Panc1 (cell line): ENCODE measurements at regions not wholly inside any gene's neighbourhood (a gene's known extent, or its start where the extent isn't known, plus 50 kb on each side); places are given as distances from the start of the nearest gene placed in this dataset.

ENCODE experiments used
- ATAC-seq: fragments of 200-7000 bp; cut with Tn5 transposase; 2 replicates; pipeline ENCODE4 v1.9.1; 2020; ENCODE audit warnings: mild to moderate bottlenecking, moderate library complexity
- BruUV-seq: library from RNA; stranded (reverse); fragments of 400-500 nt; replicated peaks from 2 replicates; lab custom pipeline; 2021; lab: Mats Ljungman, UMichigan
- CTCF ChIA-PET: fragments of 300-600 bp; sonication (Branson Sonifier 250); formaldehyde crosslinking; loops from one replicate; lab custom pipeline; 2022; ENCODE audit warnings: antibody characterized with exemption; lab: Charles Lee
- POLR2A ChIA-PET: fragments of 300-600 bp; sonication (Branson Sonifier 250); formaldehyde crosslinking; loops from one replicate; lab custom pipeline; 2022; ENCODE audit warnings: antibody characterized with exemption; lab: Charles Lee
- DNase-seq: peaks from one replicate; pipeline ENCODE4 v3.0.0-alpha.2; 2010; ENCODE audit warnings: low read depth, low spot score
- H3K27ac ChIP-seq: 2 replicates; pipeline ENCODE4 v1.5.1; 2011; ENCODE audit warnings: mild to moderate bottlenecking, low read length, inconsistent platforms
- H3K27me3 ChIP-seq: fragments of 200-500 bp; sonication (Bioruptor generic); 2 replicates; pipeline ENCODE4 v1.6.0; 2014; ENCODE audit warnings: low read length, inconsistent platforms; ENCODE audit not compliant: control insufficient read depth, insufficient read depth
- H3K36me3 ChIP-seq: fragments of 200-500 bp; sonication (Bioruptor generic); 2 replicates; pipeline ENCODE4 v1.5.1; 2014; ENCODE audit warnings: inconsistent platforms, mild to moderate bottlenecking, low read length, moderate library complexity; ENCODE audit not compliant: control insufficient read depth, insufficient read depth
- H3K4me1 ChIP-seq: 2 replicates; pipeline ENCODE4 v1.5.1; 2011; ENCODE audit warnings: inconsistent platforms, mild to moderate bottlenecking, low read length, moderate library complexity; ENCODE audit not compliant: control insufficient read depth, insufficient read depth
- H3K4me3 ChIP-seq, 2 experiments: 2 replicates each; pipeline ENCODE4 v1.5.1; 2011 to 2012; ENCODE audit warnings: low read depth in 2 of 2, low read length in 2 of 2, mild to moderate bottlenecking in 2 of 2, inconsistent platforms in 1 of 2, moderate library complexity in 1 of 2
- H3K9me3 ChIP-seq: fragments of 200-500 bp; sonication (Bioruptor generic); 2 replicates; pipeline ENCODE4 v1.5.1; 2014; ENCODE audit warnings: low read depth, mild to moderate bottlenecking, inconsistent platforms, low read length, moderate library complexity; ENCODE audit not compliant: control insufficient read depth, insufficient read depth
- CTCF ChIP-seq: fragments of 450-650 bp; IDR thresholded peaks from 2 replicates; pipeline ENCODE4 v1.5.1; 2017; ENCODE audit warnings: mild to moderate bottlenecking
- POLR2AphosphoS5 ChIP-seq: IDR thresholded peaks from 2 replicates; pipeline ENCODE4 v1.6.1; 2012; ENCODE audit warnings: mild to moderate bottlenecking, low read depth, low read length, moderate library complexity
- SIN3A ChIP-seq: IDR thresholded peaks from 2 replicates; pipeline ENCODE4 v1.6.1; 2012; ENCODE audit warnings: low read depth, mild to moderate bottlenecking, low read length, moderate library complexity, borderline replicate concordance; ENCODE audit not compliant: insufficient read depth
- TCF7L2 ChIP-seq: IDR thresholded peaks from 2 replicates; pipeline ENCODE4 v1.6.1; 2011; ENCODE audit warnings: mild to moderate bottlenecking, low read depth, low read length, inconsistent platforms
- in situ Hi-C: cut with HindIII; loops from 2 replicates; pipeline ENCODE4 v1.10.0; 2016; ENCODE audit warnings: low sequenced_read_pairs, low pct_unique_long_range_greater_than_20kb
- intact Hi-C: fragments of 100-400 bp; cut with micrococcal nuclease; formaldehyde crosslinking; loops from one replicate; pipeline ENCODE4 v1.10.0; 2022; ENCODE audit not compliant: unreplicated experiment
- TF ChIP-seq, protein P1 (sequence below), 2 experiments: IDR thresholded peaks; 2 replicates each; pipeline ENCODE4 v1.6.1; 2011 to 2012; ENCODE audit warnings: low read depth in 2 of 2, control low read depth in 1 of 2, low read length in 1 of 2, mild to moderate bottlenecking in 1 of 2, moderate library complexity in 1 of 2; ENCODE audit not compliant: insufficient read depth in 1 of 2

- intact Hi-C loops = loop anchor here (5.0 to 10.0 kb wide), 4 partner anchors 317 to 1575 kb away; no protein-coding TSS in a partner anchor
- H3K27ac ChIP-seq = no peak overlapping the region
- CTCF ChIA-PET = no interaction called here
These were observed 273.6 kb upstream of the NCKAP5 start for GRCh38 chr2:133841900-133842299.

GRCh38 chr2:133842446-133842845 lies 274.2 kb upstream of the NCKAP5 start:
- in situ Hi-C loops = no loop called here
- Histone ChIP-seq H3K36me3 (no peaks in the 10 kb centered on the region), H3K27me3 (no peaks in the 10 kb centered on the region), H3K27ac (no peak overlapping the region), H3K4me1 (no peaks in the 10 kb centered on the region), H3K4me3 (no peak overlapping the region), H3K9me3 (no peaks in the 10 kb centered on the region)
- BruUV-seq = no TSS peak
- no peak for ATAC-seq
- TF ChIP-seq POLR2AphosphoS5 (no peak), SIN3A (no peak)
- TF ChIP-seq, protein P1, sequence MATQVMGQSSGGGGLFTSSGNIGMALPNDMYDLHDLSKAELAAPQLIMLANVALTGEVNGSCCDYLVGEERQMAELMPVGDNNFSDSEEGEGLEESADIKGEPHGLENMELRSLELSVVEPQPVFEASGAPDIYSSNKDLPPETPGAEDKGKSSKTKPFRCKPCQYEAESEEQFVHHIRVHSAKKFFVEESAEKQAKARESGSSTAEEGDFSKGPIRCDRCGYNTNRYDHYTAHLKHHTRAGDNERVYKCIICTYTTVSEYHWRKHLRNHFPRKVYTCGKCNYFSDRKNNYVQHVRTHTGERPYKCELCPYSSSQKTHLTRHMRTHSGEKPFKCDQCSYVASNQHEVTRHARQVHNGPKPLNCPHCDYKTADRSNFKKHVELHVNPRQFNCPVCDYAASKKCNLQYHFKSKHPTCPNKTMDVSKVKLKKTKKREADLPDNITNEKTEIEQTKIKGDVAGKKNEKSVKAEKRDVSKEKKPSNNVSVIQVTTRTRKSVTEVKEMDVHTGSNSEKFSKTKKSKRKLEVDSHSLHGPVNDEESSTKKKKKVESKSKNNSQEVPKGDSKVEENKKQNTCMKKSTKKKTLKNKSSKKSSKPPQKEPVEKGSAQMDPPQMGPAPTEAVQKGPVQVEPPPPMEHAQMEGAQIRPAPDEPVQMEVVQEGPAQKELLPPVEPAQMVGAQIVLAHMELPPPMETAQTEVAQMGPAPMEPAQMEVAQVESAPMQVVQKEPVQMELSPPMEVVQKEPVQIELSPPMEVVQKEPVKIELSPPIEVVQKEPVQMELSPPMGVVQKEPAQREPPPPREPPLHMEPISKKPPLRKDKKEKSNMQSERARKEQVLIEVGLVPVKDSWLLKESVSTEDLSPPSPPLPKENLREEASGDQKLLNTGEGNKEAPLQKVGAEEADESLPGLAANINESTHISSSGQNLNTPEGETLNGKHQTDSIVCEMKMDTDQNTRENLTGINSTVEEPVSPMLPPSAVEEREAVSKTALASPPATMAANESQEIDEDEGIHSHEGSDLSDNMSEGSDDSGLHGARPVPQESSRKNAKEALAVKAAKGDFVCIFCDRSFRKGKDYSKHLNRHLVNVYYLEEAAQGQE (IDR thresholded peaks at IDR 0.05; ENCODE audit: insufficient read depth in 1 of 2, low read depth in 2 of 2, low read length in 1 of 2) = no peak
- ChIA-PET POLR2A (no interaction called here), CTCF (no interaction called here)
- intact Hi-C loops = loop anchor here (5.0 to 10.0 kb wide), 4 partner anchors 318 to 1575 kb away; no protein-coding TSS in a partner anchor
- no peak for DNase-seq

More at GRCh38 chr2:133841900-133842299, 273.6 kb upstream of the NCKAP5 start:
- no peaks in the 10 kb centered on the region for H3K27me3 ChIP-seq
- H3K4me1 ChIP-seq = no peaks in the 10 kb centered on the region
- no TSS peak for BruUV-seq
- H3K9me3 ChIP-seq = no peaks in the 10 kb centered on the region
- POLR2A ChIA-PET = no interaction called here
- DNase-seq = no peak
- TF ChIP-seq SIN3A (no peak), CTCF (no peak), TCF7L2 (no peak)
- TF ChIP-seq, protein P1 (IDR thresholded peaks at IDR 0.05; ENCODE audit: insufficient read depth in 1 of 2, low read depth in 2 of 2, low read length in 1 of 2) = no peak
- in situ Hi-C loops = no loop called here
- no peak for ATAC-seq
- H3K4me3 ChIP-seq = no peak overlapping the region
- no peaks in the 10 kb centered on the region for H3K36me3 ChIP-seq
